Mammary epithelial cell (primary cell): ENCODE measurements at regions not wholly inside any gene's neighbourhood (a gene's known extent, or its start where the extent isn't known, plus 50 kb on each side); places are given as distances from the start of the nearest gene placed in this dataset.

Source experiments
- CTCF ChIP-seq, 2 donors: IDR thresholded peaks in 1 of 2; conservative IDR thresholded peaks in 1 of 2; 2 replicates each; pipeline ENCODE4 v1.5.1; 2011 to 2012; ENCODE audit warnings: inconsistent platforms in 2 of 2, low read length in 2 of 2, mild to moderate bottlenecking in 2 of 2, control low read depth in 1 of 2, low read depth in 1 of 2; ENCODE audit not compliant: insufficient read depth in 1 of 2; ENCODE audit errors: extremely low read depth in 1 of 2
- EZH2 ChIP-seq: IDR thresholded peaks from 2 replicates; pipeline ENCODE4 v1.6.1; 2012; ENCODE audit warnings: low read length, inconsistent platforms, borderline replicate concordance

- TF ChIP-seq EZH2 (no peak), CTCF (conservative IDR thresholded peaks at IDR 0.05 in 1 of 2, IDR thresholded peaks at IDR 0.05 in 1 of 2; ENCODE audit: extremely low read depth in 1 of 2, insufficient read depth in 1 of 2, low read depth in 1 of 2, low read length in 2 of 2) (no peak)
These were observed 171.2 kb upstream of the DMAC1 start for GRCh38 chr9:7970681-7971330.
